B cell (primary cell): ENCODE measurements at regions not wholly inside any gene's neighbourhood (a gene's known extent, or its start where the extent isn't known, plus 50 kb on each side); places are given as distances from the start of the nearest gene placed in this dataset.

Experiments
- ATAC-seq: fragments of 200-7000 bp; cut with Tn5 transposase; one replicate; pipeline ENCODE4 v1.10.0; 2021; ENCODE audit warnings: low read depth, mild to moderate bottlenecking, moderate number of reproducible peaks, moderate library complexity
- CTCF ChIA-PET: fragments of 350-600 bp; sonication (Branson Sonifier 250); formaldehyde crosslinking; loops from one replicate; lab custom pipeline; 2021; ENCODE audit warnings: antibody characterized with exemption, inconsistent platforms; lab: Charles Lee
- POLR2A ChIA-PET: fragments of 350-600 bp; sonication (Branson Sonifier 250); formaldehyde crosslinking; loops from one replicate; lab custom pipeline; 2021; ENCODE audit warnings: antibody characterized with exemption; lab: Charles Lee
- DNase-seq: peaks from one replicate; pipeline ENCODE4 v3.0.0; 2013
- H2AFZ ChIP-seq: 2 replicates; pipeline ENCODE4 v1.6.1; 2012; ENCODE audit warnings: mild to moderate bottlenecking, low read depth, low read length; ENCODE audit not compliant: insufficient read depth, poor library complexity, severe bottlenecking
- H3K27ac ChIP-seq, 2 donors: 1 replicate in 1 of 2; 2 replicates in 1 of 2; pipeline ENCODE4 v1.5.1; 2012 to 2013; ENCODE audit warnings: low read length in 2 of 2, mild to moderate bottlenecking in 2 of 2, moderate library complexity in 1 of 2
- H3K27me3 ChIP-seq, 4 experiments: fragments of 200-600 bp in 1 of 4; sonication (generic) in 1 of 4; replicated peaks in 1 of 4; 1 replicate in 2 of 4; 2 replicates in 2 of 4; pipeline versions ENCODE4 v1.6.1 to v1.7.0; 2013 to 2016; ENCODE audit warnings: low read length in 3 of 4, mild to moderate bottlenecking in 2 of 4, mixed read lengths in 1 of 4, moderate library complexity in 1 of 4; ENCODE audit not compliant: insufficient read depth in 4 of 4, control insufficient read depth in 3 of 4; ENCODE audit errors: control extremely low read depth in 1 of 4
- H3K36me3 ChIP-seq, 2 experiments: replicated peaks in 1 of 2; 1 replicate in 1 of 2; 2 replicates in 1 of 2; pipeline versions ENCODE4 v1.6.1 to v1.7.1; 2013; ENCODE audit warnings: low read length in 1 of 2; ENCODE audit not compliant: insufficient read depth in 2 of 2, control insufficient read depth in 1 of 2; ENCODE audit errors: control extremely low read depth in 1 of 2, extremely low read depth in 1 of 2
- H3K4me1 ChIP-seq, 2 donors: fragments of 200-600 bp in 1 of 2; sonication (generic) in 1 of 2; 1 replicate in 1 of 2; 2 replicates in 1 of 2; pipeline versions ENCODE4 v1.5.1 to v1.6.1; 2013 to 2017; ENCODE audit warnings: low read length in 2 of 2; ENCODE audit not compliant: control insufficient read depth in 2 of 2, insufficient read depth in 2 of 2
- H3K4me2 ChIP-seq: replicated peaks from 2 replicates; pipeline ENCODE3; 2012; ENCODE audit warnings: mild to moderate bottlenecking, low read depth, low read length; ENCODE audit not compliant: poor library complexity, severe bottlenecking
- H3K4me3 ChIP-seq, 5 experiments: fragments of 200-600 bp in 1 of 5; sonication (generic) in 1 of 5; 1 replicate in 3 of 5; 2 replicates in 2 of 5; pipeline versions ENCODE4 v1.5.1 to v1.7.0; 2011 to 2016; ENCODE audit warnings: low read length in 4 of 5, mild to moderate bottlenecking in 4 of 5, low read depth in 2 of 5, control low read depth in 1 of 5, moderate library complexity in 1 of 5; ENCODE audit not compliant: insufficient read depth in 1 of 5; ENCODE audit errors: control extremely low read depth in 1 of 5, extremely low read depth in 1 of 5
- H3K79me2 ChIP-seq: fragments of 200-600 bp; sonication (generic); one replicate; pipeline ENCODE4 v1.6.0; 2016; ENCODE audit warnings: low read length; ENCODE audit not compliant: control insufficient read depth, insufficient read depth
- H3K9ac ChIP-seq: fragments of 200-600 bp; sonication (generic); 2 replicates; pipeline ENCODE4 v1.6.1; 2017; ENCODE audit warnings: mild to moderate bottlenecking, low read length, moderate library complexity
- H3K9me3 ChIP-seq, 3 donors: one replicate each; pipeline versions ENCODE4 v1.6.1 to v1.7.1; 2013; ENCODE audit warnings: low read length in 2 of 3; ENCODE audit not compliant: control insufficient read depth in 2 of 3, insufficient read depth in 1 of 3; ENCODE audit errors: control extremely low read depth in 1 of 3
- H4K20me1 ChIP-seq: 2 replicates; pipeline ENCODE4 v1.6.0; 2012; ENCODE audit warnings: mild to moderate bottlenecking, low read length; ENCODE audit not compliant: insufficient read depth, control insufficient read depth, poor library complexity, severe bottlenecking
- H3K27ac Mint-ChIP-seq: one replicate; pipeline ENCODE4 v1.8.0; 2021; ENCODE audit warnings: mixed read lengths
- H3K27me3 Mint-ChIP-seq: one replicate; pipeline ENCODE4 v1.8.0; 2021; ENCODE audit warnings: mixed read lengths
- H3K4me1 Mint-ChIP-seq: one replicate; pipeline ENCODE4 v1.8.0; 2021; ENCODE audit warnings: mixed read lengths
- H3K4me3 Mint-ChIP-seq: one replicate; pipeline ENCODE4 v1.8.0; 2021; ENCODE audit warnings: mixed read lengths
- H3K9me3 Mint-ChIP-seq: one replicate; pipeline ENCODE4 v1.8.0; 2022; ENCODE audit warnings: mixed read lengths; ENCODE audit not compliant: insufficient read depth
- EZH2 ChIP-seq: IDR thresholded peaks from 2 replicates; pipeline ENCODE4 v1.6.1; 2012; ENCODE audit warnings: borderline replicate concordance, low read depth, mild to moderate bottlenecking, moderate library complexity, low read length; ENCODE audit not compliant: insufficient read depth, poor library complexity, severe bottlenecking
- WGBS: methylation state at CpG from one replicate; pipeline ENCODE4 v1.1.5; 2013; ENCODE audit warnings: missing lambda C conversion rate; ENCODE audit not compliant: insufficient coverage; 5-methylcytosine and 5-hydroxymethylcytosine counted together
- intact Hi-C: fragments of 100-400 bp; cut with micrococcal nuclease; formaldehyde crosslinking; loops from one replicate; pipeline ENCODE4 v1.10.0; 2022
- TF ChIP-seq, protein P1 (sequence below): fragments of 200-600 bp; IDR thresholded peaks from one replicate; pipeline ENCODE4 v1.8.0; 2022; ENCODE audit warnings: antibody characterized with exemption, mild to moderate bottlenecking

DNA sequence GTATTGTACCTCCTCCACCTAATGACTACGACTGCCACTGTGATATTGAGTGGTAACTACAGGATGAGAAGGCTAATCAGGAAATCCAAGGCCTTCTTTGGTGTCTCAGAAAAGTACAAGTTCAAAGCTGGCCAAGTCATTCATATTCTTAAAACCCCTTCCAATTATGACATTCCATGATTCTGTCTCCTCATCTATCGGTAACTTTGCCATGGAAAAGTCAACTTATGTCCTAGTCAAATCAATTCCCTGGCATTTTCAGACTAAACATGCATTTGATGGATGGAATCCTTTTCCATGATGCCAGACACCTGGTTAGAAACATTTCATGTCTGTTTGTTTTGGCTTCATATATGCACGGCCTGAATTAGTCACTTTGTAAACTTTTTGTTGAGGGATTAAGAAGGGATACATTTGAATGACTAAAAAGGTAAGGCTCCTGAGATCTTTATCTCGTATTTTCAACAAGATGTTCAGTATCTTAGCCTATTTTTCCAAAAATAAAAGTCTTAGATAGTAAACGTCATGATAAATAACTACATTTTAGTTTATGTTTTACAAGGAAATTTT is 186.5 kb downstream of the NHLRC3 start:
- intact Hi-C loops, result no loop called here
- Histone ChIP-seq H3K4me1 (no peaks in the 10 kb centered on the region), H2AFZ (no peak overlapping the region), H3K36me3 (no peaks in the 10 kb centered on the region), H3K4me2 (no peak overlapping the region), H3K27me3 (no peaks in the 10 kb centered on the region), H3K27ac (no peak overlapping the region), H3K9me3 (no peaks in the 10 kb centered on the region), H4K20me1 (no peaks in the 10 kb centered on the region), H3K79me2 (no peaks in the 10 kb centered on the region), H3K4me3 (no peak overlapping the region), H3K9ac (no peak overlapping the region)
- ATAC-seq (no peak), DNase-seq (no peak)
- no peak overlapping the region for H3K4me3 Mint-ChIP-seq
- H3K9me3 Mint-ChIP-seq, result no peaks in the 10 kb centered on the region
- WGBS, result 91% methylated on average over 1 of the region's 5 CpGs
- POLR2A ChIA-PET, result no interaction called here
- no peak for TF ChIP-seq EZH2
- TF ChIP-seq, protein P1, sequence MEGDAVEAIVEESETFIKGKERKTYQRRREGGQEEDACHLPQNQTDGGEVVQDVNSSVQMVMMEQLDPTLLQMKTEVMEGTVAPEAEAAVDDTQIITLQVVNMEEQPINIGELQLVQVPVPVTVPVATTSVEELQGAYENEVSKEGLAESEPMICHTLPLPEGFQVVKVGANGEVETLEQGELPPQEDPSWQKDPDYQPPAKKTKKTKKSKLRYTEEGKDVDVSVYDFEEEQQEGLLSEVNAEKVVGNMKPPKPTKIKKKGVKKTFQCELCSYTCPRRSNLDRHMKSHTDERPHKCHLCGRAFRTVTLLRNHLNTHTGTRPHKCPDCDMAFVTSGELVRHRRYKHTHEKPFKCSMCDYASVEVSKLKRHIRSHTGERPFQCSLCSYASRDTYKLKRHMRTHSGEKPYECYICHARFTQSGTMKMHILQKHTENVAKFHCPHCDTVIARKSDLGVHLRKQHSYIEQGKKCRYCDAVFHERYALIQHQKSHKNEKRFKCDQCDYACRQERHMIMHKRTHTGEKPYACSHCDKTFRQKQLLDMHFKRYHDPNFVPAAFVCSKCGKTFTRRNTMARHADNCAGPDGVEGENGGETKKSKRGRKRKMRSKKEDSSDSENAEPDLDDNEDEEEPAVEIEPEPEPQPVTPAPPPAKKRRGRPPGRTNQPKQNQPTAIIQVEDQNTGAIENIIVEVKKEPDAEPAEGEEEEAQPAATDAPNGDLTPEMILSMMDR, result no peak
- CTCF ChIA-PET, result no interaction called here
- no peak overlapping the region for H3K27ac Mint-ChIP-seq
- peaks cover 6% of the 10 kb centered on the region for H3K27me3 Mint-ChIP-seq
- no peaks in the 10 kb centered on the region for H3K4me1 Mint-ChIP-seq

DNA sequence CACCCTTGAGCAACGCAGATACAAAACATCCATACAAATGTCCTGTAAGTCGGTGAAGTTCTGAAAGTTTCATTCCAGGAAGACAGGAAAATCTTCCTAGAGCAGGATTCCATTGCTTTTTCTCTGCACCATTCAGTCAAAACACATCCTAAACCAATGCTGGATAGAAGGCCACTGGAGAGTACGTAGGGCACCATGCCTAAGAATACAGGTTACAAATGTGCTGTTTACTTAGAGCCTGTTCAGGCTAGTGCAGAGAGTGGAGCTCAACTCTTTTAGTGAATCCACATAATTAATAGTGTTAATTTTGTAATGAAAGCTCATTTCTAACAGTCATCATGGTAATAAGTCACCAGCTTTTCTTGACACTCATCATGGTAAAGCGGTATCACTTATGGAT is 187.6 kb downstream of the NHLRC3 start:
- no peaks in the 10 kb centered on the region for H3K9me3 ChIP-seq
- Mint-ChIP-seq H3K9me3 (no peaks in the 10 kb centered on the region), H3K4me3 (no peak overlapping the region), H3K4me1 (no peaks in the 10 kb centered on the region), H3K27me3 (peaks cover 6% of the 10 kb centered on the region), H3K27ac (no peak overlapping the region)
- H3K79me2 ChIP-seq, result no peaks in the 10 kb centered on the region
- DNase-seq (no peak), ATAC-seq (no peak)
- CTCF ChIA-PET, result no interaction called here
- H3K4me3 ChIP-seq, result no peak overlapping the region
- no peaks in the 10 kb centered on the region for H3K4me1 ChIP-seq
- H3K36me3 ChIP-seq, result no peaks in the 10 kb centered on the region
- 100% methylated on average over 1 of the region's 4 CpGs for WGBS
- no peak for TF ChIP-seq EZH2
- TF ChIP-seq, protein P1, result no peak
- H4K20me1 ChIP-seq, result no peaks in the 10 kb centered on the region
- no peak overlapping the region for H2AFZ ChIP-seq
- H3K9ac ChIP-seq, result no peak overlapping the region
- intact Hi-C loops, result no loop called here
- H3K27me3 ChIP-seq, result no peaks in the 10 kb centered on the region
- no peak overlapping the region for H3K27ac ChIP-seq
- POLR2A ChIA-PET, result no interaction called here
- no peak overlapping the region for H3K4me2 ChIP-seq
